ENCODE measurements at regions not wholly inside any gene's neighbourhood (a gene's known extent, or its start where the extent isn't known, plus 50 kb on each side); places are given as distances from the start of the nearest gene placed in this dataset.

GRCh38 chr5:17832949-17833745 is 198.9 kb downstream of the TAF11L14 start:
- no peak for TF ChIP-seq ZFX (IDR thresholded peaks at IDR 0.05; ENCODE audit: borderline replicate concordance)
- no peak for TF ChIP-seq CTCF (IDR thresholded peaks at IDR 0.05)
- H3K27ac ChIP-seq = no peak overlapping the region

- H3K27ac ChIP-seq = no peak overlapping the region
- TF ChIP-seq ZFX (IDR thresholded peaks at IDR 0.05; ENCODE audit: borderline replicate concordance) (no peak), CTCF (IDR thresholded peaks at IDR 0.05) (no peak)
These were observed 203.5 kb downstream of the TAF11L14 start for GRCh38 chr5:17837757-17838156.

GRCh38 chr5:17838469-17838868 is 204.2 kb downstream of the TAF11L14 start:
- TF ChIP-seq ZFX (IDR thresholded peaks at IDR 0.05; ENCODE audit: borderline replicate concordance) (no peak), CTCF (IDR thresholded peaks at IDR 0.05) (no peak)
- no peak overlapping the region for H3K27ac ChIP-seq

- no peak for TF ChIP-seq CTCF (IDR thresholded peaks at IDR 0.05)
- no peak for TF ChIP-seq ZFX (IDR thresholded peaks at IDR 0.05; ENCODE audit: borderline replicate concordance)
- H3K27ac ChIP-seq = no peak overlapping the region
These were observed 205.6 kb downstream of the TAF11L14 start for GRCh38 chr5:17839848-17840247.

- TF ChIP-seq ZFX (IDR thresholded peaks at IDR 0.05; ENCODE audit: borderline replicate concordance) (no peak), CTCF (IDR thresholded peaks at IDR 0.05) (no peak)
- no peak overlapping the region for H3K27ac ChIP-seq
These were observed 212.2 kb downstream of the TAF11L14 start for GRCh38 chr5:17846496-17846895.

- H3K27ac ChIP-seq = no peak overlapping the region
- no peak for TF ChIP-seq CTCF (IDR thresholded peaks at IDR 0.05)
- TF ChIP-seq ZFX (IDR thresholded peaks at IDR 0.05; ENCODE audit: borderline replicate concordance) = no peak
These were observed 213.0 kb downstream of the TAF11L14 start for GRCh38 chr5:17847286-17847685.

GRCh38 chr5:17852111-17852510 is 217.9 kb downstream of the TAF11L14 start:
- TF ChIP-seq CTCF (IDR thresholded peaks at IDR 0.05) = no peak
- no peak for TF ChIP-seq ZFX (IDR thresholded peaks at IDR 0.05; ENCODE audit: borderline replicate concordance)

More at GRCh38 chr5:17852111-17852510, 217.9 kb downstream of the TAF11L14 start:
- no peak overlapping the region for H3K27ac ChIP-seq

All from 22Rv1 (cell line).